Neural cell (in vitro differentiated cells): ENCODE measurements at regions not wholly inside any gene's neighbourhood (a gene's known extent, or its start where the extent isn't known, plus 50 kb on each side); places are given as distances from the start of the nearest gene placed in this dataset.

Source experiments
- CTCF ChIP-seq: fragments of 450-650 bp; IDR thresholded peaks from 2 replicates; pipeline ENCODE4 v1.5.1; 2014; ENCODE audit warnings: antibody characterized with exemption, mild to moderate bottlenecking, moderate library complexity; ENCODE audit not compliant: poor library complexity, severe bottlenecking
- EP300 ChIP-seq: fragments of 450-650 bp; conservative IDR thresholded peaks from 2 replicates; pipeline ENCODE4 v1.6.1; 2014; ENCODE audit warnings: antibody characterized with exemption, mild to moderate bottlenecking, moderate library complexity; ENCODE audit not compliant: poor library complexity, severe bottlenecking
- EZH2 ChIP-seq: fragments of 200-600, 300-800 bp; shearing (Covaris generic), sonication (generic); IDR thresholded peaks from 2 replicates; pipeline ENCODE4 v1.6.1; 2014; ENCODE audit warnings: antibody characterized with exemption, low read length, borderline replicate concordance, mild to moderate bottlenecking; ENCODE audit not compliant: insufficient read depth, poor library complexity, severe bottlenecking
- MXI1 ChIP-seq: fragments of 450-650 bp; conservative IDR thresholded peaks from 2 replicates; pipeline ENCODE4 v1.6.1; 2014; ENCODE audit warnings: antibody characterized with exemption, mild to moderate bottlenecking; ENCODE audit not compliant: poor library complexity, severe bottlenecking
- REST ChIP-seq: IDR thresholded peaks from 2 replicates; pipeline ENCODE4 v1.6.1; 2012; ENCODE audit warnings: borderline replicate concordance

- TF ChIP-seq EP300 (no peak), EZH2 (no peak), REST (no peak), CTCF (no peak), MXI1 (no peak)
These were observed 309.7 kb upstream of the LRRTM4 start for GRCh38 chr2:77831898-77832297.
